SK-N-SH treated with all-trans-retinoic acid at 6 μM for 48 hours (cell line): ENCODE measurements at regions not wholly inside any gene's neighbourhood (a gene's known extent, or its start where the extent isn't known, plus 50 kb on each side); places are given as distances from the start of the nearest gene placed in this dataset.

ENCODE experiments used
- ATAC-seq: fragments of 200-7000 bp; cut with Tn5 transposase; 3 replicates; pipeline ENCODE4 v1.9.1; 2020; ENCODE audit warnings: mild to moderate bottlenecking, moderate library complexity
- ARNTL ChIP-seq: fragments of 450-650 bp; formaldehyde crosslinking; IDR thresholded peaks from 2 replicates; pipeline ENCODE4 v1.5.0; 2020; ENCODE audit warnings: low read depth, mild to moderate bottlenecking, moderate library complexity, borderline replicate concordance
- BACH2 ChIP-seq: fragments of 250-450 bp; sonication (Bioruptor Pico); IDR thresholded peaks from 2 replicates; pipeline ENCODE4 v1.9.0; 2021; ENCODE audit warnings: mild to moderate bottlenecking, borderline replicate concordance
- CSDC2 ChIP-seq: fragments of 250-450 bp; sonication (Bioruptor Pico); IDR thresholded peaks from 2 replicates; pipeline ENCODE4 v1.5.0; 2020; ENCODE audit warnings: mild to moderate bottlenecking, moderate library complexity
- CSRNP3 ChIP-seq: fragments of 250-450 bp; sonication (Bioruptor Pico); IDR thresholded peaks from 2 replicates; pipeline ENCODE4 v1.5.1; 2021; ENCODE audit warnings: mild to moderate bottlenecking, moderate library complexity
- ESRRG ChIP-seq: fragments of 250-450 bp; sonication (Bioruptor Pico); IDR thresholded peaks from 2 replicates; pipeline ENCODE4 v1.6.1; 2021; ENCODE audit warnings: mild to moderate bottlenecking
- ISL1 ChIP-seq: fragments of 250-450 bp; sonication (Bioruptor Pico); IDR thresholded peaks from 2 replicates; pipeline ENCODE4 v2.1.2; 2022; ENCODE audit warnings: mild to moderate bottlenecking, moderate library complexity
- OSR1 ChIP-seq: fragments of 250-450 bp; sonication (Bioruptor Pico); IDR thresholded peaks from 2 replicates; pipeline ENCODE4 v1.8.0; 2022; ENCODE audit warnings: moderate library complexity, mild to moderate bottlenecking, inconsistent platforms
- PATZ1 ChIP-seq: fragments of 250-450 bp; sonication (Bioruptor Pico); IDR thresholded peaks from 2 replicates; pipeline ENCODE4 v1.8.0; 2020; ENCODE audit warnings: mild to moderate bottlenecking, moderate library complexity, borderline replicate concordance
- POU6F1 ChIP-seq: fragments of 250-450 bp; sonication (Bioruptor Pico); IDR thresholded peaks from 2 replicates; pipeline ENCODE4 v1.8.0; 2021; ENCODE audit warnings: low read depth, mild to moderate bottlenecking, moderate library complexity, borderline replicate concordance
- PPARA ChIP-seq: fragments of 250-450 bp; sonication (Bioruptor Pico); IDR thresholded peaks from 2 replicates; pipeline ENCODE4 v1.5.0; 2020; ENCODE audit warnings: mild to moderate bottlenecking, borderline replicate concordance
- RARB ChIP-seq: fragments of 250-450 bp; sonication (Bioruptor Pico); IDR thresholded peaks from 2 replicates; pipeline ENCODE4 v1.8.0; 2021; ENCODE audit warnings: mild to moderate bottlenecking, moderate library complexity
- SNAI2 ChIP-seq: fragments of 250-450 bp; sonication (Bioruptor Pico); IDR thresholded peaks from 2 replicates; pipeline ENCODE4 v1.5.0; 2020; ENCODE audit warnings: mild to moderate bottlenecking, moderate library complexity
- TCF4 ChIP-seq: fragments of 250-450 bp; sonication (Bioruptor Pico); IDR thresholded peaks from 2 replicates; pipeline ENCODE4 v1.8.0; 2021; ENCODE audit warnings: mild to moderate bottlenecking, moderate library complexity, borderline replicate concordance
- TSHZ2 ChIP-seq: fragments of 250-450 bp; sonication (Bioruptor Pico); IDR thresholded peaks from 2 replicates; pipeline ENCODE4 v1.5.0; 2020; ENCODE audit warnings: mild to moderate bottlenecking, moderate library complexity
- ZFP3 ChIP-seq: fragments of 250-450 bp; sonication (Bioruptor Pico); IDR thresholded peaks from 2 replicates; pipeline ENCODE4 v1.5.0; 2020; ENCODE audit warnings: mild to moderate bottlenecking, moderate library complexity
- ZFP30 ChIP-seq: fragments of 450-650 bp; formaldehyde crosslinking; IDR thresholded peaks from 2 replicates; pipeline ENCODE4 v1.5.0; 2022; ENCODE audit warnings: mild to moderate bottlenecking, moderate library complexity
- ZNF565 ChIP-seq: fragments of 450-650 bp; formaldehyde crosslinking; conservative IDR thresholded peaks from 2 replicates; pipeline ENCODE4 v1.5.0; 2020; ENCODE audit warnings: low read depth, mild to moderate bottlenecking, moderate library complexity
- ZNF70 ChIP-seq: fragments of 450-650 bp; formaldehyde crosslinking; IDR thresholded peaks from 2 replicates; pipeline ENCODE4 v1.5.0; 2020; ENCODE audit warnings: mild to moderate bottlenecking, moderate library complexity

GRCh38 chr3:94429517-94429916, 366.7 kb downstream of the NSUN3 start:
- TF ChIP-seq OSR1 (no peak), ESRRG (CRISPR knock-in tag) (no peak)

GRCh38 chr3:94431876-94432570, 369.2 kb downstream of the NSUN3 start:
- TF ChIP-seq ARNTL (CRISPR knock-in tag) = no peak
- no peak for TF ChIP-seq POU6F1
- TF ChIP-seq TSHZ2 (CRISPR knock-in tag) = no peak
- TF ChIP-seq ZFP3 (CRISPR knock-in tag) = no peak
- no peak for TF ChIP-seq SNAI2 (CRISPR knock-in tag)
- TF ChIP-seq BACH2 (CRISPR knock-in tag) = no peak
- no peak for TF ChIP-seq RARB (CRISPR knock-in tag)
- TF ChIP-seq ZNF70 (CRISPR knock-in tag) = no peak
- TF ChIP-seq OSR1 = no peak
- TF ChIP-seq ESRRG (CRISPR knock-in tag) = no peak
- TF ChIP-seq ZNF565 (CRISPR knock-in tag) = no peak
- TF ChIP-seq ZFP30 (CRISPR knock-in tag) = no peak
- TF ChIP-seq TCF4 (CRISPR knock-in tag) = no peak
- TF ChIP-seq PPARA = no peak
- ATAC-seq = peak; percentile 62

More at GRCh38 chr3:94429517-94429916, 366.7 kb downstream of the NSUN3 start:
- ATAC-seq = no peak

GRCh38 chr3:94433811-94434210, 370.9 kb downstream of the NSUN3 start:
- TF ChIP-seq ARNTL (CRISPR knock-in tag) (no peak), BACH2 (CRISPR knock-in tag) (no peak), CSDC2 (CRISPR knock-in tag) (no peak), CSRNP3 (no peak), TCF4 (CRISPR knock-in tag) (no peak), RARB (CRISPR knock-in tag) (no peak), PATZ1 (CRISPR knock-in tag) (no peak)
- peak; percentile 47; the same call in 1 of the 3 replicates for ATAC-seq

- TF ChIP-seq ISL1 = peak; percentile 68
- TF ChIP-seq CSDC2 (CRISPR knock-in tag) = no peak
- no peak for TF ChIP-seq ZFP30 (CRISPR knock-in tag)
- no peak for TF ChIP-seq ESRRG (CRISPR knock-in tag)
- ATAC-seq = peak; percentile 94
Observed at GRCh38 chr3:94440767-94441493, 378.1 kb downstream of the NSUN3 start.
